ENCODE measurements at regions not wholly inside any gene's neighbourhood (a gene's known extent, or its start where the extent isn't known, plus 50 kb on each side); places are given as distances from the start of the nearest gene placed in this dataset.

GRCh38 chr21:28309596-28309995 lies 683.1 kb downstream of the LTN1 start:
- in situ Hi-C loops (cut with HindIII; ENCODE audit: low sequenced_read_pairs): no loop called here
- DNase-seq (ENCODE audit: low read depth): no peak

GRCh38 chr21:28308516-28308915 lies 684.2 kb downstream of the LTN1 start:
- H3K4me3 ChIP-seq (ENCODE audit: low read depth, low read length): no peak overlapping the region
- in situ Hi-C loops (cut with HindIII; ENCODE audit: low sequenced_read_pairs): no loop called here
- DNase-seq (ENCODE audit: low read depth): no peak
- TF ChIP-seq CTCF (IDR thresholded peaks at IDR 0.05; ENCODE audit: low read depth, low read length, missing control alignments): no peak

More at GRCh38 chr21:28309596-28309995, 683.1 kb downstream of the LTN1 start:
- H3K4me3 ChIP-seq (ENCODE audit: low read depth, low read length): no peak overlapping the region
- TF ChIP-seq CTCF (IDR thresholded peaks at IDR 0.05; ENCODE audit: low read depth, low read length, missing control alignments): no peak

GRCh38 chr21:28299946-28300345 lies 692.7 kb downstream of the LTN1 start:
- no peak for TF ChIP-seq CTCF (IDR thresholded peaks at IDR 0.05; ENCODE audit: low read depth, low read length, missing control alignments)
- DNase-seq (ENCODE audit: low read depth): no peak
- in situ Hi-C loops (cut with HindIII; ENCODE audit: low sequenced_read_pairs): no loop called here
- H3K4me3 ChIP-seq (ENCODE audit: low read depth, low read length): no peak overlapping the region

- in situ Hi-C loops (cut with HindIII; ENCODE audit: low sequenced_read_pairs): no loop called here
- H3K4me3 ChIP-seq (ENCODE audit: low read depth, low read length): no peak overlapping the region
- TF ChIP-seq CTCF (IDR thresholded peaks at IDR 0.05; ENCODE audit: low read depth, low read length, missing control alignments): no peak
- DNase-seq (ENCODE audit: low read depth): peak; percentile 34
These were observed 694.4 kb downstream of the LTN1 start for GRCh38 chr21:28298251-28298672.

- no peak overlapping the region for H3K4me3 ChIP-seq (ENCODE audit: low read depth, low read length)
- TF ChIP-seq CTCF (IDR thresholded peaks at IDR 0.05; ENCODE audit: low read depth, low read length, missing control alignments): no peak
- in situ Hi-C loops (cut with HindIII; ENCODE audit: low sequenced_read_pairs): no loop called here
- no peak for DNase-seq (ENCODE audit: low read depth)
These were observed 698.6 kb downstream of the LTN1 start for GRCh38 chr21:28294051-28294450.

- DNase-seq (ENCODE audit: low read depth): peak; percentile 82
- no peak for TF ChIP-seq CTCF (IDR thresholded peaks at IDR 0.05; ENCODE audit: low read depth, low read length, missing control alignments)
- no peak overlapping the region for H3K4me3 ChIP-seq (ENCODE audit: low read depth, low read length)
- in situ Hi-C loops (cut with HindIII; ENCODE audit: low sequenced_read_pairs): no loop called here
These were observed 708.8 kb downstream of the LTN1 start for GRCh38 chr21:28283641-28284490.

All from astrocyte of the cerebellum (primary cell).